NCI-H187 treated with DMSO at 0.1 percent for 48 hours (cell line): ENCODE measurements at regions not wholly inside any gene's neighbourhood (a gene's known extent, or its start where the extent isn't known, plus 50 kb on each side); places are given as distances from the start of the nearest gene placed in this dataset.
"Not testable (repeated sequence)": the region's sequence is repeated elsewhere in the genome, so short reads cannot be mapped to it uniquely, and the experiment has no call there.

Source experiments
- DNase-seq: peaks from one replicate; lab custom pipeline; 2025; lab: John Stamatoyannopoulos, UW

GRCh38 chr5:2102819-2103776 is 220.4 kb upstream of the IRX4 start:
- no peak for DNase-seq

GRCh38 chr5:2101685-2102084 is 219.0 kb upstream of the IRX4 start:
- no peak for DNase-seq

GRCh38 chr5:2096887-2097505 is 214.3 kb upstream of the IRX4 start:
- no peak for DNase-seq

- DNase-seq = no peak
These were observed 212.3 kb upstream of the IRX4 start for GRCh38 chr5:2095011-2095410.

- no peak for DNase-seq
These were observed 211.9 kb upstream of the IRX4 start for GRCh38 chr5:2094616-2094995.

- DNase-seq = no peak
These were observed 211.3 kb upstream of the IRX4 start for GRCh38 chr5:2093859-2094615.

- no peak for DNase-seq
These were observed 209.2 kb upstream of the IRX4 start for GRCh38 chr5:2091921-2092320.

- DNase-seq = no peak
These were observed 205.3 kb upstream of the IRX4 start for GRCh38 chr5:2087980-2088379.

GRCh38 chr5:2075365-2075764 is 192.6 kb upstream of the IRX4 start:
- no peak for DNase-seq

- DNase-seq = no peak
These were observed 188.8 kb upstream of the IRX4 start for GRCh38 chr5:2071562-2071961.

- not testable (repeated sequence) for DNase-seq
These were observed 188.1 kb upstream of the IRX4 start for GRCh38 chr5:2070787-2071186.

- no peak for DNase-seq
These were observed 185.8 kb upstream of the IRX4 start for GRCh38 chr5:2068531-2068930.

- DNase-seq = no peak
These were observed 183.6 kb upstream of the IRX4 start for GRCh38 chr5:2066373-2066772.

GRCh38 chr5:2063380-2063779 is 180.7 kb upstream of the IRX4 start:
- not testable (repeated sequence) for DNase-seq

- no peak for DNase-seq
These were observed 170.0 kb upstream of the IRX4 start for GRCh38 chr5:2052687-2053086.

GRCh38 chr5:2049876-2050275 is 167.2 kb upstream of the IRX4 start:
- no peak for DNase-seq

GRCh38 chr5:2048664-2049063 is 165.9 kb upstream of the IRX4 start:
- no peak for DNase-seq

- DNase-seq = no peak
These were observed 164.7 kb upstream of the IRX4 start for GRCh38 chr5:2047341-2047927.

GRCh38 chr5:2044041-2044440 is 161.3 kb upstream of the IRX4 start:
- no peak for DNase-seq

GRCh38 chr5:2039180-2039531 is 156.4 kb upstream of the IRX4 start:
- no peak for DNase-seq

GRCh38 chr5:2038321-2039179 is 155.8 kb upstream of the IRX4 start:
- DNase-seq = no peak
